ENCODE measurements at regions not wholly inside any gene's neighbourhood (a gene's known extent, or its start where the extent isn't known, plus 50 kb on each side); places are given as distances from the start of the nearest gene placed in this dataset.

DNA sequence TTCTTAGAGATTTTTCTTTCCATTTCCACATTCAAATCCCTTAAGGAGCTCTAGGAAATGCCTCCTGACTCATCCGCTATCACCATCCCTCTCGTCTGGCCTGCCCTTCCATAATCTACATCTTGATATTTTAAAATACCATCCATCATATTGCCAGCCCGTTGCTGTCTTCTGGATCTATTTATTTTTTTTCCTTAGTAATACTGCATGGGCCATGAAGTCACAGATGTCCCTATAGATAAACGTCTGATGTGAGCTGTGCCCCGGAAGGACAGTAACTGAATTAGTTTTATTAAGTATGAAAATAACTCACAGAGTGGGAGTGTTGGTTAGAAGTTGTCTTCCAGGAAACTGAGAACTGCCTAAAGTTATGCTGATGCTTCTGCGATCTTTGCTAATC is 76.2 kb downstream of the KLF6 start:
- no peak overlapping the region for H3K4me3 ChIP-seq (ENCODE audit: low read length in 2 of 2)
- peaks cover 0 to 3% of the 10 kb centered on the region in 2 donors for H3K9me3 ChIP-seq (ENCODE audit: control insufficient read depth in 2 of 2, low read length in 2 of 2)
- no peak overlapping the region for H3K27ac ChIP-seq (ENCODE audit: low read depth in 2 of 2, low read length in 2 of 2)
- H3K36me3 ChIP-seq (ENCODE audit: control insufficient read depth in 2 of 2, insufficient read depth in 2 of 2, low read length in 2 of 2), result no peaks in the 10 kb centered on the region
- no peaks in the 10 kb centered on the region for H3K27me3 ChIP-seq (ENCODE audit: control insufficient read depth in 2 of 2, insufficient read depth in 2 of 2, low read length in 2 of 2)
- H3K4me1 ChIP-seq (ENCODE audit: control insufficient read depth in 2 of 2, insufficient read depth in 2 of 2, low read length in 2 of 2), result no peaks in the 10 kb centered on the region
- H3K9ac ChIP-seq (ENCODE audit: low read depth in 1 of 2, low read length in 2 of 2), result no peak overlapping the region

DNA sequence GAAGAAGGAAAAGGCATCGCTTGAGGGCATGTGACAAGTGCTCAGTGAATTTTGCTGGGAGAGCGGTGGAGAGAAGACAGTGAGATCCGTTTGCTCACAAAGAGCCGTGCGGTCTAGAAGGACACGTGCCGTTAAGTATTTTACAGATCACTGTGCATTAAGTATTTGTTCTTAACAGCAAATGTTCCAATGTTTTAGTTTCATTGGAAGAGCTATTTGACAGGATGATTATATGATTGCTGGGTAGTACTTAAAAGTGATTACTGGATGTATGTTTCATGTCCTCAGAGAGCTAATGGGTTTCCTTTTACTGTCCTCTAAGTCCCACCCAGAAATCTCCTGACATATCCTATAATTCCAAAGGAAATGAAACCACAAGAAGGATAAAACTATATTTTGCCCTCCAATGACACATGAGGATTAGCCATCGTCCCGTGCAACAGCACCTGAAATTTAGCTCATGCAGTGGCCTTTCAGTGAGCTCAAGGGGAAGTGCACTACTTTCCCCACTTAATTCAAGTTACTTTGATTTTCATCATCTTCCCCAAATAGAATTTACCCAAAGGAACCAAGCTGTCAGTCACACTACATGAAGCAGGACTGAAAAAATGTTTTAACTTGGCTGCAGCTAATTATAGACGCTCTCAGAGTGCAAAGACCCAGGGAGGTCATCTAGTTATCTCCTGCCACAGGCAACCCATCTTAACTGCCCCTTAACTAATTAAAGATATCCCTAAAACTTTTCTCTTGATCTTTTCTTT is 80.3 kb downstream of the KLF6 start:
- H3K36me3 ChIP-seq (ENCODE audit: control insufficient read depth in 2 of 2, insufficient read depth in 2 of 2, low read length in 2 of 2), result no peaks in the 10 kb centered on the region

DNA sequence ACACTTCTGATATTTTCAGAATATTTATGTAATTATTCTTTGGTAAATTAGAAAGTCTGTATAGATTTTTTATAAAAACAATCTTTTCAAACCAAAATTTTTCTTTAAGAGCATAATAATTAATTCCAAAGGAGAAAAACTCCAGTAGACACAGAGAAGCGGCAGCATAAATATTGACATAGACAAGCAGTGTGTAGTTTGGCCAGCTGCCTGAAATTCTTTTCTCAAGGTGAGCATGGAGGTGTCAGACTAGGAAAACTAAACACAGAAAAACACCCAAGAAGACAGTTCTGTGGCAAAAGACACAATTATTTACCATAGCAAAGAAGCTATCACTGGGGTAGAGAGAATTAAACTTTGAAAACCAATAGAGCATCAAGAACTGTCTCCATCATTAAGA is 82.4 kb downstream of the KLF6 start:
- no peaks in the 10 kb centered on the region for H3K36me3 ChIP-seq (ENCODE audit: control insufficient read depth in 2 of 2, insufficient read depth in 2 of 2, low read length in 2 of 2)
- H3K27ac ChIP-seq (ENCODE audit: low read depth in 2 of 2, low read length in 2 of 2), result no peak overlapping the region
- no peak overlapping the region for H3K9ac ChIP-seq (ENCODE audit: low read depth in 1 of 2, low read length in 2 of 2)
- H3K4me3 ChIP-seq (ENCODE audit: low read length in 2 of 2), result no peak overlapping the region
- no peaks in the 10 kb centered on the region for H3K4me1 ChIP-seq (ENCODE audit: control insufficient read depth in 2 of 2, insufficient read depth in 2 of 2, low read length in 2 of 2)
- no peaks in the 10 kb centered on the region for H3K9me3 ChIP-seq (ENCODE audit: control insufficient read depth in 2 of 2, low read length in 2 of 2)
- no peaks in the 10 kb centered on the region for H3K27me3 ChIP-seq (ENCODE audit: control insufficient read depth in 2 of 2, insufficient read depth in 2 of 2, low read length in 2 of 2)

More for the DNA sequence above, 80.3 kb downstream of the KLF6 start:
- Histone ChIP-seq H3K9me3 (ENCODE audit: control insufficient read depth in 2 of 2, low read length in 2 of 2) (no peaks in the 10 kb centered on the region), H3K27me3 (ENCODE audit: control insufficient read depth in 2 of 2, insufficient read depth in 2 of 2, low read length in 2 of 2) (no peaks in the 10 kb centered on the region), H3K4me1 (ENCODE audit: control insufficient read depth in 2 of 2, insufficient read depth in 2 of 2, low read length in 2 of 2) (no peaks in the 10 kb centered on the region), H3K27ac (ENCODE audit: low read depth in 2 of 2, low read length in 2 of 2) (no peak overlapping the region), H3K4me3 (ENCODE audit: low read length in 2 of 2) (no peak overlapping the region), H3K9ac (ENCODE audit: low read depth in 1 of 2, low read length in 2 of 2) (no peak overlapping the region)

DNA sequence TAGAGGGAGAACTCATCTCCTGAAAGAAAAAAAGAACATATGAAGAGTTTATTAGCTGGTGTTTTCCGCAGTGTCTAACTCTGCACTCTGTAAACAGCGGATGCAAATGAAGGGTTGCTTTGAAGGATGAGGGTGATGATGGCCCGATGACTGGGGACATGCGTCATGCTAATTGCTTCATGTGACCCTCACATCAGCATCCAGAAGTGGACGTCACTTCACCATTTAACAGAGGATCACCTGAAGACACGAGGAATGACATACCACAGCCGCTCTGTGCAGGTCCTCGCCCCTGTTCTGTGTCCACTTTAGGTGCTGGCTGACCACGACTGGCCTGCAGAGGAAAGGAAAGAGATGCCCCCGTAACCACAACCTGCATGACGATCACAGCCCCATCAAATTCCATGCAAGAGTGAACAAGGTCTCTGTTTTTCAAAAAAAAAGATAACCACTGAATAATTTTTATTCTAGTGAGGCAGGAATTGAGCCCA is 82.9 kb downstream of the KLF6 start:
- H3K36me3 ChIP-seq (ENCODE audit: control insufficient read depth in 2 of 2, insufficient read depth in 2 of 2, low read length in 2 of 2), result no peaks in the 10 kb centered on the region
- no peak overlapping the region for H3K27ac ChIP-seq (ENCODE audit: low read depth in 2 of 2, low read length in 2 of 2)
- no peaks in the 10 kb centered on the region for H3K9me3 ChIP-seq (ENCODE audit: control insufficient read depth in 2 of 2, low read length in 2 of 2)
- H3K9ac ChIP-seq (ENCODE audit: low read depth in 1 of 2, low read length in 2 of 2), result no peak overlapping the region
- no peak overlapping the region for H3K4me3 ChIP-seq (ENCODE audit: low read length in 2 of 2)
- H3K4me1 ChIP-seq (ENCODE audit: control insufficient read depth in 2 of 2, insufficient read depth in 2 of 2, low read length in 2 of 2), result no peaks in the 10 kb centered on the region
- no peaks in the 10 kb centered on the region for H3K27me3 ChIP-seq (ENCODE audit: control insufficient read depth in 2 of 2, insufficient read depth in 2 of 2, low read length in 2 of 2)

DNA sequence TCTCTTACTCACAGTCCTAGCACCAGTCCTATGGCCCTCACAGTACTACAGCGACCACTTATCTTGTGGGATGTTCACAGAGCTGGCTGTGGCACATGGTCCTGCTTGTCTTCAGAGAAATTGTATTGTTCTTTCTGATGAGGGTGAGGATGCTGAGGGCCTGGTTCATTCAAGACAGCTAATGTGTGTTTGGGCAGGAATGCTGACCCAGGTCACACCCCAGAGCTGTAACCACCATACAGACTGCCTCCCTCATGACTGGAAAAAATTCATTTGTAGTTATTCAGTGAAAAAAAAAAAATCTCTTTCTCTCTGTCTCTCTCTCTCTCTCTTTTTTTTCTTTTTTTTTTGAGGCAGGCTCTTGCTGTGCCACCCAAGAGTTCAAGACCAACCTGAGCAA is 83.5 kb downstream of the KLF6 start:
- H3K27me3 ChIP-seq (ENCODE audit: control insufficient read depth in 2 of 2, insufficient read depth in 2 of 2, low read length in 2 of 2), result no peaks in the 10 kb centered on the region
- no peaks in the 10 kb centered on the region for H3K9me3 ChIP-seq (ENCODE audit: control insufficient read depth in 2 of 2, low read length in 2 of 2)
- H3K36me3 ChIP-seq (ENCODE audit: control insufficient read depth in 2 of 2, insufficient read depth in 2 of 2, low read length in 2 of 2), result no peaks in the 10 kb centered on the region

DNA sequence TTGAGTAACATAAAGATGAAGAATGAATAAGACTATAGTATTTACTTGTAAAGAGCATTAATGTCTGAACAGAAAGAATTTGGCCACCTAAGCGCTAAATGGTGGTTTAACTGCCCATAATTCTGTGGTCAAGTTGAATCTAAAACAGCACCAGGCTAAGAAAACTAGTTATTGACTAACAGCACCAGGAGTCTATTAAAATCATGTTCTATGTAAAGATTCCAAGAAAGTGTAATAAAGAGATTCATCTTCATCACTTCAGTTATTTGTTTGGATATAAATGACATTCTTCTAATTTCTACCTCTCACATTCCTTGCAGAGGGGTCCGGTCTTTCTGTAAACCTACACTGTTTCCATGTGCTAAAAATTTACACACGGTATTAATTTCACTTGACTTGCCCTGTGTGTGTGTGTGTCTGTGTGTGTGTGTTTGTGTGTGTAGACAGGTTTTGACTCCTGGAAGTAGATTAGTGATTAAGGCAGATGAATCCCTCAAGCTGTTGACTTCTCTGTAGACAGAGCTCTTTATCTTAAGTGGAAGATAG is 84.4 kb downstream of the KLF6 start:
- Histone ChIP-seq H3K9me3 (ENCODE audit: control insufficient read depth in 2 of 2, low read length in 2 of 2) (no peaks in the 10 kb centered on the region), H3K4me3 (ENCODE audit: low read length in 2 of 2) (no peak overlapping the region), H3K27ac (ENCODE audit: low read depth in 2 of 2, low read length in 2 of 2) (no peak overlapping the region), H3K9ac (ENCODE audit: low read depth in 1 of 2, low read length in 2 of 2) (no peak overlapping the region), H3K36me3 (ENCODE audit: control insufficient read depth in 2 of 2, insufficient read depth in 2 of 2, low read length in 2 of 2) (no peaks in the 10 kb centered on the region), H3K27me3 (ENCODE audit: control insufficient read depth in 2 of 2, insufficient read depth in 2 of 2, low read length in 2 of 2) (no peaks in the 10 kb centered on the region), H3K4me1 (ENCODE audit: control insufficient read depth in 2 of 2, insufficient read depth in 2 of 2, low read length in 2 of 2) (no peaks in the 10 kb centered on the region)

More for the DNA sequence above, 83.5 kb downstream of the KLF6 start:
- no peak overlapping the region for H3K27ac ChIP-seq (ENCODE audit: low read depth in 2 of 2, low read length in 2 of 2)
- no peaks in the 10 kb centered on the region for H3K4me1 ChIP-seq (ENCODE audit: control insufficient read depth in 2 of 2, insufficient read depth in 2 of 2, low read length in 2 of 2)
- H3K4me3 ChIP-seq (ENCODE audit: low read length in 2 of 2), result no peak overlapping the region
- no peak overlapping the region for H3K9ac ChIP-seq (ENCODE audit: low read depth in 1 of 2, low read length in 2 of 2)

DNA sequence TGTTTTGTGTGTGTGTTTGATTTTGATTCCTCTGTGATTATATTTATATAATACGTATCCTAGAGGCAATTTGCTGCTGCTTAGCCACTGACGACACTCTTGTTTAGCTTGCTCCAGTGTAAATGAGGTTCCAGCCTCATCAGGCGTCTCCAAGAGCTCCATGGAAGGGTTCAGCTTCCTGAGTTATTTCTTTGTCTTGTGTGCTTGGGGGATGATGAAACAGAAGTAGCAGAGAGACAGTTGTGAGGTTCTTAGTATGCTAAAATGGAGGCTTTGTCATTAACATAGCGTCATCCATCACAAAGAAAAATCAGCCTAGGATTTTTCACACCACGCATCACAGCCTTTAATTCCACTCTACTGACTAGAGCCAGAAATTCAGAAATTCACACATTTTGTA is 85.1 kb downstream of the KLF6 start:
- no peaks in the 10 kb centered on the region for H3K4me1 ChIP-seq (ENCODE audit: control insufficient read depth in 2 of 2, insufficient read depth in 2 of 2, low read length in 2 of 2)
- H3K4me3 ChIP-seq (ENCODE audit: low read length in 2 of 2), result no peak overlapping the region
- no peaks in the 10 kb centered on the region for H3K27me3 ChIP-seq (ENCODE audit: control insufficient read depth in 2 of 2, insufficient read depth in 2 of 2, low read length in 2 of 2)
- H3K36me3 ChIP-seq (ENCODE audit: control insufficient read depth in 2 of 2, insufficient read depth in 2 of 2, low read length in 2 of 2), result no peaks in the 10 kb centered on the region
- no peak overlapping the region for H3K27ac ChIP-seq (ENCODE audit: low read depth in 2 of 2, low read length in 2 of 2)
- no peak overlapping the region for H3K9ac ChIP-seq (ENCODE audit: low read depth in 1 of 2, low read length in 2 of 2)
- H3K9me3 ChIP-seq (ENCODE audit: control insufficient read depth in 2 of 2, low read length in 2 of 2), result no peaks in the 10 kb centered on the region

DNA sequence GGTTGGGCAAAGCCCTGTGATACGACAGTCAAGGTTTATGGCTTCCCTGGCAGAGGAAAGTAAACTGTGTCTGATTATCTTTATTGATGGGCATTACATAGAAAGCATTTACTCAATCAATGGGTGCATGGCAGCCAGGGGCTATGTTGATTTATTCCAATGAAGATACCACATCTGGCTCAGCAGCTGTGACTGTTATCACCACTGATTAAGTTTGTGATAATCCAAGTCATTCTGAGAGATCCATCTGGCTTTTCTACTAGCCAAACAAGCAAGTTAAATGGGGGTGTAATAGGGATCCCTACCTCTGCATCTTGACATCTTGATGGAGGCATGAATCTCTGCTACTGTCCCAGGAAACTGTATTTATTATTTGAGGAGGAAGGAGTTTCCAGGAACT is 86.7 kb downstream of the KLF6 start:
- no peak overlapping the region for H3K9ac ChIP-seq (ENCODE audit: low read depth in 1 of 2, low read length in 2 of 2)
- no peaks in the 10 kb centered on the region for H3K27me3 ChIP-seq (ENCODE audit: control insufficient read depth in 2 of 2, insufficient read depth in 2 of 2, low read length in 2 of 2)
- H3K4me1 ChIP-seq (ENCODE audit: control insufficient read depth in 2 of 2, insufficient read depth in 2 of 2, low read length in 2 of 2), result no peaks in the 10 kb centered on the region
- no peak overlapping the region for H3K4me3 ChIP-seq (ENCODE audit: low read length in 2 of 2)
- no peaks in the 10 kb centered on the region for H3K9me3 ChIP-seq (ENCODE audit: control insufficient read depth in 2 of 2, low read length in 2 of 2)
- H3K27ac ChIP-seq (ENCODE audit: low read depth in 2 of 2, low read length in 2 of 2), result no peak overlapping the region
- no peaks in the 10 kb centered on the region for H3K36me3 ChIP-seq (ENCODE audit: control insufficient read depth in 2 of 2, insufficient read depth in 2 of 2, low read length in 2 of 2)

DNA sequence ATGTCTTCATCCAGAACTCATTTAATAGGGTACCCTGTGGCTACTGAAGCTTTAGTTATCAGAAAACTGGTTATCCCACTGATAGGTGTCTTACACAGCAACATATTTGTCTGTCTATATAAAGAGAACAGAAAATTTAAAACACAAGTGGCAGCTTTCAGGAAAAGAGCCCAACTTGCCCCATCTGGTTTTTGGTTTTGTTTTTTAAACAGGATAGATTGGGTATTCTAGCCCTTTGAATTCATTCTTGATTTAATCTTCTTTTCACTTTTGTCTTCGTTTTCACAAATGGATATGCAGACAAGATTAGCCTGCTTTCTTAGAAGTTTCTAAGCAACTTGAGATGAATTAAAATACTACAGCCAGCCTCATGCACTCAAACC is 91.3 kb downstream of the KLF6 start:
- Histone ChIP-seq H3K9ac (ENCODE audit: low read depth in 1 of 2, low read length in 2 of 2) (no peak overlapping the region), H3K36me3 (ENCODE audit: control insufficient read depth in 2 of 2, insufficient read depth in 2 of 2, low read length in 2 of 2) (no peaks in the 10 kb centered on the region), H3K27ac (ENCODE audit: low read depth in 2 of 2, low read length in 2 of 2) (no peak overlapping the region), H3K27me3 (ENCODE audit: control insufficient read depth in 2 of 2, insufficient read depth in 2 of 2, low read length in 2 of 2) (peaks cover 0 to 2% of the 10 kb centered on the region in 2 donors), H3K9me3 (ENCODE audit: control insufficient read depth in 2 of 2, low read length in 2 of 2) (no peaks in the 10 kb centered on the region), H3K4me3 (ENCODE audit: low read length in 2 of 2) (no peak overlapping the region), H3K4me1 (ENCODE audit: control insufficient read depth in 2 of 2, insufficient read depth in 2 of 2, low read length in 2 of 2) (no peaks in the 10 kb centered on the region)

DNA sequence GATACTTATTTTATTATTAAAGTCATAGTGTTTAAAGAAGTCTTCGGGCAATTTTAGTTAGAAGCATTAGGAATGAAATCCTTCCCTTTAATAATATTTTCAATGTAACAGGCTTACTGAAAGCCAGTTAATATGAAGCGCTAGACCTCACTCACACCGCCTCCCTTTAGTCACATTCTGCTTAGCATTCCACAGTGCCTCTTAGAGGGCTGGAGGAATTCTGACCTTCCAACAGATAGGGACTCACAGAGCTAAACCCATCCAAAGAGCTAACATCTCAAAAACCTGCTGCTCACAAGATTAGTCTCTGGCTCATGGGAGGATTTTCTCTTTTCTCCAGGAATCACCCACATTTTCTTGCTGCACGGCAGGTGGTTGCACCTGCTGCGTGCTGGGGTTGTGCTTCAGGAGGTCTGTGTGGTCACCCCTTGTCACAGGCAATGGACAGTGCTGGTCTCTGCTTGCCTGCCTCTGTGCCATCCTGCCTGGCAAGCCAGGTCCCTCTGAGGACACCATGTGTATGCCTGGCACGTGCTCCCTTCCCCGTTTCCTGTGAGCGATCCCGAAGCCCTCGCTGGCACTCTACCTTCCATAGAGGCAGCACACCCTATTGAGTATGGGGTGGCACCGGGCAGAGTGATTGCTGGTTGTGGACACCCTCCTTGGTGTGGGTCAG is 91.8 kb downstream of the KLF6 start:
- no peak overlapping the region for H3K9ac ChIP-seq (ENCODE audit: low read depth in 1 of 2, low read length in 2 of 2)
- no peak overlapping the region for H3K27ac ChIP-seq (ENCODE audit: low read depth in 2 of 2, low read length in 2 of 2)
- no peaks in the 10 kb centered on the region for H3K9me3 ChIP-seq (ENCODE audit: control insufficient read depth in 2 of 2, low read length in 2 of 2)
- peaks cover 0 to 2% of the 10 kb centered on the region in 2 donors for H3K27me3 ChIP-seq (ENCODE audit: control insufficient read depth in 2 of 2, insufficient read depth in 2 of 2, low read length in 2 of 2)
- H3K4me1 ChIP-seq (ENCODE audit: control insufficient read depth in 2 of 2, insufficient read depth in 2 of 2, low read length in 2 of 2), result no peaks in the 10 kb centered on the region
- no peak overlapping the region for H3K4me3 ChIP-seq (ENCODE audit: low read length in 2 of 2)
- H3K36me3 ChIP-seq (ENCODE audit: control insufficient read depth in 2 of 2, insufficient read depth in 2 of 2, low read length in 2 of 2), result no peaks in the 10 kb centered on the region
